ENCODE measurements at regions not wholly inside any gene's neighbourhood (a gene's known extent, or its start where the extent isn't known, plus 50 kb on each side); places are given as distances from the start of the nearest gene placed in this dataset.

DNA sequence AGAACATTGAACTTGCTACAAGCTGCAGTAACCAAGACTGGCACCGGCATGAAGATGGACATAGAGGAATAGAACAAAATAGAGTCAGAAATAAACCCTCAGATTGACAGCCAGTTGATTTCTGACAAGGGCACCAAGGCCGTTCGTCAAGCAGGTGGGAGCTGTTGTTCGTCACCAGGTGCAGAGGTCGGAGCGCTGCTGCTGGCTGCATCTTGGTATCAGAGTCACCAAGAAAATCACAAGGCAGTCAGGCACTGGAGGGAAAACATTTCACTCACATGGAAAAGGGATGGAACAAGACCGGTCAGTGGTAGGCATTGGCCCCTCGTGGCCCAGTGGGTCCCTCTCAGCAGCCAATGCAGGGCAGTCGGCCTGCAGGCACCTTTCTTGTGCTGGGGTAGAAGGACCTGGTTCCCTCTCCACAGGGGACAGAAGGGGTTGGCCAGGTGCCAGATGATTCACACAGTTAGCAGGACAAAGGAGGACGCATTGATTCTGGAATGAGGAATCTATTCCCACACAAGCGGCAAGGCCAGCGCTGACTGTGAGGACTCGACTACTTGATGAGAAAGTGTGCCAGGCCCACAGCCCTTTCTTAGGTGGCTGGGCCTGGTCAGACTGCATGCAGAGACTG lies 115.8 kb upstream of the FGF3 start:
- in situ Hi-C loops (cut with HindIII; ENCODE audit: extremely low pct_ligation_motif_present, low pct_unique_long_range_greater_than_20kb) = no loop called here
- FAIRE-seq = no peak

DNA sequence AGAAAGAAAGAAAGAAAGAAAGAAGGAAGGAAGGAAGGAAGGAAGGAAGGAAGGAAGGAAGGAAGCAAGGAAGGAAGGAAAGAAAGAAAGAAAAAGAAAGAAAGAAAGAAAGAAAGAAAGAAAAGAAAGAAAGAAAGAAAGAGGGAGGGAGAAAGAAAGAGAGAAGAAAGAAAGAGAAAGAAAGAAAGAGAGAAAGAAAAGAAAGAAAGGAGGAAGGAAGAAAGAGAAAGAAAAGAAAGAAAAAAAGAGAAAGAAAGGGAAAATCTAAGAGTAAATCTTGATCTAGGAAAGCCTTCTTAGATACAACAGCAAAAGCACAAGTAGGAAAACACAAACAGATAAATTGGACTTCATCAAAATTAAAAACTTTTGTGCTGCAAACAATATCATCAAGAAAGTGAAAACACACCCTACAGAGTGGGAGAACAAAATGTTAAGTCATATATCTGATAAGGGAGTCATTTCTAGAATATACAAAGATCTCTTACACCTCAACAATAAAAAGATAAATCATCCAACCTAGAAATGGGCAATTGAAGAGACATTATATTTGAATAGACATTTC lies 116.8 kb upstream of the FGF3 start:
- DNase-seq (ENCODE audit: low spot score) (no peak), ATAC-seq (no peak), FAIRE-seq (no peak)
- Histone ChIP-seq H3K4me3 (replicated peaks in 1 of 3; ENCODE audit: insufficient read depth in 1 of 3, low read depth in 2 of 3, low read length in 3 of 3) (no peak overlapping the region), H4K20me1 (ENCODE audit: insufficient read depth, low read length) (no peaks in the 10 kb centered on the region), H2AFZ (ENCODE audit: low read length) (no peak overlapping the region), H3K79me2 (ENCODE audit: insufficient read depth, low read length) (no peaks in the 10 kb centered on the region), H3K27ac (ENCODE audit: extremely low read length, insufficient read depth, low read length) (no peak overlapping the region), H3K9me3 (ENCODE audit: low read length) (no peaks in the 10 kb centered on the region), H3K4me1 (ENCODE audit: insufficient read depth, low read length) (no peaks in the 10 kb centered on the region), H3K4me2 (ENCODE audit: low read depth, low read length) (no peak overlapping the region), H3K9ac (ENCODE audit: insufficient read depth, low read depth, low read length) (no peak overlapping the region), H3K36me3 (replicated peaks in 1 of 2; ENCODE audit: control insufficient read depth in 1 of 2, insufficient read depth in 2 of 2, low read length in 2 of 2) (no peaks in the 10 kb centered on the region), H3K27me3 (ENCODE audit: control insufficient read depth in 1 of 2, insufficient read depth in 2 of 2, low read length in 2 of 2) (peaks cover 5 to 23% of the 10 kb centered on the region in 2 experiments; a peak in 4 of 5 replicates)
- in situ Hi-C loops (cut with HindIII; ENCODE audit: extremely low pct_ligation_motif_present, low pct_unique_long_range_greater_than_20kb) = no loop called here
- intact Hi-C loops (cut with micrococcal nuclease; ENCODE audit: unreplicated experiment) = no loop called here
- no TSS peak for BruUV-seq (replicated peaks)
- TF ChIP-seq MTA1 (CRISPR knock-in tag; IDR thresholded peaks at IDR 0.05; ENCODE audit: borderline replicate concordance) (no peak), NRL (CRISPR knock-in tag; IDR thresholded peaks at IDR 0.05; ENCODE audit: borderline replicate concordance) (no peak), ZNF101 (CRISPR knock-in tag; IDR thresholded peaks at IDR 0.05; ENCODE audit: borderline replicate concordance, low read depth) (no peak), CREB1 (IDR thresholded peaks at IDR 0.05) (no peak), CREB1 (CRISPR knock-in tag; IDR thresholded peaks at IDR 0.05) (no peak)
- CTCF ChIA-PET (ENCODE audit: low intra/inter-chr PET ratio, low total read pairs) = no interaction called here
- POLR2A ChIA-PET = no interaction called here

More for the DNA sequence above, 115.8 kb upstream of the FGF3 start:
- intact Hi-C loops (cut with micrococcal nuclease; ENCODE audit: unreplicated experiment) = no loop called here
- no peak for ATAC-seq
- H3K36me3 ChIP-seq (replicated peaks in 1 of 2; ENCODE audit: control insufficient read depth in 1 of 2, insufficient read depth in 2 of 2, low read length in 2 of 2) = no peaks in the 10 kb centered on the region
- H3K4me3 ChIP-seq (replicated peaks in 1 of 3; ENCODE audit: insufficient read depth in 1 of 3, low read depth in 2 of 3, low read length in 3 of 3) = no peak overlapping the region
- peaks cover 5 to 24% of the 10 kb centered on the region in 2 experiments; a peak in 3 of 5 replicates for H3K27me3 ChIP-seq (ENCODE audit: control insufficient read depth in 1 of 2, insufficient read depth in 2 of 2, low read length in 2 of 2)
- CTCF ChIA-PET (ENCODE audit: low intra/inter-chr PET ratio, low total read pairs) = no interaction called here
- no peak overlapping the region for H3K27ac ChIP-seq (ENCODE audit: extremely low read length, insufficient read depth, low read length)
- H3K9ac ChIP-seq (ENCODE audit: insufficient read depth, low read depth, low read length) = no peak overlapping the region
- H2AFZ ChIP-seq (ENCODE audit: low read length) = no peak overlapping the region
- H3K79me2 ChIP-seq (ENCODE audit: insufficient read depth, low read length) = no peaks in the 10 kb centered on the region
- DNase-seq (ENCODE audit: low spot score) = no peak
- POLR2A ChIA-PET = no interaction called here
- WGBS (ENCODE audit: low lambda C conversion rate) = 55% methylated on average over 11 of the region's 13 CpGs
- H3K4me2 ChIP-seq (ENCODE audit: low read depth, low read length) = no peak overlapping the region
- H3K4me1 ChIP-seq (ENCODE audit: insufficient read depth, low read length) = no peaks in the 10 kb centered on the region
- no peak for TF ChIP-seq HDAC6 (IDR thresholded peaks at IDR 0.05; ENCODE audit: low read depth, low read length)
- TF ChIP-seq, protein P1, sequence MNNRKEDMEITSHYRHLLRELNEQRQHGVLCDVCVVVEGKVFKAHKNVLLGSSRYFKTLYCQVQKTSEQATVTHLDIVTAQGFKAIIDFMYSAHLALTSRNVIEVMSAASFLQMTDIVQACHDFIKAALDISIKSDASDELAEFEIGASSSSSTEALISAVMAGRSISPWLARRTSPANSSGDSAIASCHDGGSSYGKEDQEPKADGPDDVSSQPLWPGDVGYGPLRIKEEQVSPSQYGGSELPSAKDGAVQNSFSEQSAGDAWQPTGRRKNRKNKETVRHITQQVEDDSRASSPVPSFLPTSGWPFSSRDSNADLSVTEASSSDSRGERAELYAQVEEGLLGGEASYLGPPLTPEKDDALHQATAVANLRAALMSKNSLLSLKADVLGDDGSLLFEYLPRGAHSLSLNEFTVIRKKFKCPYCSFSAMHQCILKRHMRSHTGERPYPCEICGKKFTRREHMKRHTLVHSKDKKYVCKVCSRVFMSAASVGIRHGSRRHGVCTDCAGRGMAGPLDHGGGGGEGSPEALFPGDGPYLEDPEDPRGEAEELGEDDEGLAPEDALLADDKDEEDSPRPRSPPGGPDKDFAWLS (CRISPR knock-in tag; IDR thresholded peaks at IDR 0.05; ENCODE audit: borderline replicate concordance) = no peak
- no peak for TF ChIP-seq ZNF138 (CRISPR knock-in tag; IDR thresholded peaks at IDR 0.05; ENCODE audit: low read depth)
- H4K20me1 ChIP-seq (ENCODE audit: insufficient read depth, low read length) = no peaks in the 10 kb centered on the region
- H3K9me3 ChIP-seq (ENCODE audit: low read length) = no peaks in the 10 kb centered on the region
- BruUV-seq (replicated peaks) = no TSS peak

All from HepG2 (cell line).